Mesothelial cell of epicardium (in vitro differentiated cells): ENCODE measurements at regions not wholly inside any gene's neighbourhood (a gene's known extent, or its start where the extent isn't known, plus 50 kb on each side); places are given as distances from the start of the nearest gene placed in this dataset.

Experiments used
- DNase-seq, 2 experiments: peaks; one replicate each; pipeline ENCODE4 v3.0.0; 2021; ENCODE audit warnings: low spot score in 2 of 2; ENCODE audit not compliant: unreplicated experiment in 2 of 2
- H3K27ac Mint-ChIP-seq: 2 replicates; pipeline ENCODE4 v1.8.0; 2021; ENCODE audit warnings: mixed read lengths
- H3K27me3 Mint-ChIP-seq: 2 replicates; pipeline ENCODE4 v1.8.0; 2021; ENCODE audit warnings: low read depth, mixed read lengths
- H3K36me3 Mint-ChIP-seq: 2 replicates; pipeline ENCODE4 v1.8.0; 2021; ENCODE audit warnings: mixed read lengths
- H3K4me1 Mint-ChIP-seq: 2 replicates; pipeline ENCODE4 v1.8.0; 2021; ENCODE audit warnings: mixed read lengths
- H3K4me3 Mint-ChIP-seq: 2 replicates; pipeline ENCODE4 v1.8.0; 2021; ENCODE audit warnings: mild to moderate bottlenecking, moderate library complexity, mixed read lengths
- H3K9me3 Mint-ChIP-seq: 2 replicates; pipeline ENCODE4 v1.8.0; 2021; ENCODE audit warnings: mixed read lengths
- TF ChIP-seq, protein P1 (sequence below): fragments of 200-600 bp; sonication (generic); IDR thresholded peaks from one replicate; pipeline ENCODE4 v1.5.0; 2021; ENCODE audit warnings: antibody characterized with exemption; ENCODE audit not compliant: unreplicated experiment

DNA sequence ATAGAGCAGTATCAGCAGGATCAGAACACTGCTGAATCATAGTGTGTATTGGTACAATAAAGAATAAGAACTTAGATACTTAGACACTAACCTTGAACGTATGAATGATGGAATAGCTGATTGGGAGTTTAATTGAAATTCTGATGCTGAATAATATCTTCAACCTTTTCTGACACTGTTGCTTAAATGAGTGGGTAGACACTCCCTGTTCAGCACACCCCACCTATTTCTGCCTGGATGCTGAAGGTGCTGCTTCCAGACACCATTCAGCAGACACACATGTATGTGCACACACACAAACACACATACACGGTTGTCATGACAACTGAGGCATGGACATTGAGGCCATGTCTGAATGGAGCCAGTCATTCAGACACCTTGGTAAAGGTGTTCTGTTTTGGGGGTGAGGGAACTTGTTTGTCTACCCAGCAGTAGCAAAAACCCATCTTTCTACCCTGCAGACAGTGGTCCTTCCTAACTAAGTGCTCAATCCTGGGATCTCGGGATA, 54.3 kb downstream of the TMEM215 start:
- H3K9me3 Mint-ChIP-seq = no peaks in the 10 kb centered on the region
- H3K36me3 Mint-ChIP-seq = no peaks in the 10 kb centered on the region
- no peak for DNase-seq
- no peak overlapping the region for H3K27ac Mint-ChIP-seq
- H3K27me3 Mint-ChIP-seq = peaks cover 41% of the 10 kb centered on the region
- H3K4me3 Mint-ChIP-seq = no peak overlapping the region
- TF ChIP-seq, protein P1, sequence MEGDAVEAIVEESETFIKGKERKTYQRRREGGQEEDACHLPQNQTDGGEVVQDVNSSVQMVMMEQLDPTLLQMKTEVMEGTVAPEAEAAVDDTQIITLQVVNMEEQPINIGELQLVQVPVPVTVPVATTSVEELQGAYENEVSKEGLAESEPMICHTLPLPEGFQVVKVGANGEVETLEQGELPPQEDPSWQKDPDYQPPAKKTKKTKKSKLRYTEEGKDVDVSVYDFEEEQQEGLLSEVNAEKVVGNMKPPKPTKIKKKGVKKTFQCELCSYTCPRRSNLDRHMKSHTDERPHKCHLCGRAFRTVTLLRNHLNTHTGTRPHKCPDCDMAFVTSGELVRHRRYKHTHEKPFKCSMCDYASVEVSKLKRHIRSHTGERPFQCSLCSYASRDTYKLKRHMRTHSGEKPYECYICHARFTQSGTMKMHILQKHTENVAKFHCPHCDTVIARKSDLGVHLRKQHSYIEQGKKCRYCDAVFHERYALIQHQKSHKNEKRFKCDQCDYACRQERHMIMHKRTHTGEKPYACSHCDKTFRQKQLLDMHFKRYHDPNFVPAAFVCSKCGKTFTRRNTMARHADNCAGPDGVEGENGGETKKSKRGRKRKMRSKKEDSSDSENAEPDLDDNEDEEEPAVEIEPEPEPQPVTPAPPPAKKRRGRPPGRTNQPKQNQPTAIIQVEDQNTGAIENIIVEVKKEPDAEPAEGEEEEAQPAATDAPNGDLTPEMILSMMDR = no peak
- H3K4me1 Mint-ChIP-seq = no peaks in the 10 kb centered on the region

DNA sequence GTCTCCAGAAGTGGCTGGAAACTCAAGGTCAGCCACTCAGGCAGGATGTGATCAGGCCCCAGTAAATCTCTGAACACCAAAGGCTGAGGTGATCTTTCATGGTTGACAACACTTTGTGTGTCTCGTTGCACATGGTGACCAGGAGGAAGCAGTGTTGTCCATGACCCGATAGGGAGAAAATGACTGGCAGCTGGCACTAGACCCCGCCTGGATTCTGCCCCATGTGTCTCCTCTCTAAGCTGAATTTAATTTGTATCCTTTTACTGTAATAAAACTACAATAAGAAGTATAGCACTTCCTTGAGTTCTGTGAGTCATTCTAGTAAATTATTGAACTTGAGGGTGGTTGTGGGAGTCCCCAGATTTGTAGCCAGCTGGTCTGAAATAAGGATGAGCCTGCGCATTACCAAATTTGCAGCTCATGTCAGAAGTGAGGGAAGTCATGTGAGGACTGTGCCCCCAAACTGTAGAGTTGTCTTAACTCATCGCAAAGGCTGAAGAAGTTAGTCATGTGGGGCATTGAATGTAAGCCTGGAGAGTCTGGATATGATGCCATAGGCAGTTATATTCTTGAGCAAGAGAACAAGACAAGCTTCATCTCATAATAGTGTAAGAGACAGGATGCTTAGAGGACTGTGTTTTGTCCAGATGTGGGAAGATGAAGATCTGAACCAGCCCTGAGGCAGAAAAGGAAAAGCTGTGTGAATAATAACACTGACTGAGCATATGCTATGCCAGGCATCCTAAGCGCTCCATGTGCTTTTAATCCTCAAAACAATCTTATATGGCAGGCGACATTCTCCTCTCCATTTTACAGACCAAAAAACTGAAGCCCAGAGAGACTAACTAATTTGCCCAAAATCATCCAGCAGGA, 55.9 kb downstream of the TMEM215 start:
- Mint-ChIP-seq H3K9me3 (no peaks in the 10 kb centered on the region), H3K36me3 (no peaks in the 10 kb centered on the region), H3K4me3 (no peak overlapping the region), H3K4me1 (no peaks in the 10 kb centered on the region), H3K27me3 (peaks cover 40% of the 10 kb centered on the region), H3K27ac (no peak overlapping the region)
- DNase-seq = no peak
- TF ChIP-seq, protein P1 = no peak

DNA sequence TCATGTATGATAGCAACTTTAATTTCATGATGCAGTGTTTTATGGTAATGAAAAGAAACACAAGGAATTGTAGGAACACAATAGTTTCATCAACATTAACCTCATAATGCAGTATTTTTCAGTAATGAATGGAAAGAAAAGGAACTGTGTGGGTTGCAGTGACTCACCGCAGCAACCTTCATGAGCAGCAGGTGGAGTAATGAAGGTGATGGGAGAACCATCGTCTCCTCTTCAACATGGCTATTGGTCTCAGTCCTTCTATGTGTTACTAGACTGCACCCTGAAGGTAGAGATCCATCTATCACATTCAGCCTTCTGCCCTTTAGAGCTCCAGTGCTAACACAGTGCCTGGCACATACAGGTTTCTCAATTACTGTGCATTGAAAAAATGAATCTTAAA, 58.0 kb downstream of the TMEM215 start:
- H3K4me3 Mint-ChIP-seq = no peak overlapping the region

DNA sequence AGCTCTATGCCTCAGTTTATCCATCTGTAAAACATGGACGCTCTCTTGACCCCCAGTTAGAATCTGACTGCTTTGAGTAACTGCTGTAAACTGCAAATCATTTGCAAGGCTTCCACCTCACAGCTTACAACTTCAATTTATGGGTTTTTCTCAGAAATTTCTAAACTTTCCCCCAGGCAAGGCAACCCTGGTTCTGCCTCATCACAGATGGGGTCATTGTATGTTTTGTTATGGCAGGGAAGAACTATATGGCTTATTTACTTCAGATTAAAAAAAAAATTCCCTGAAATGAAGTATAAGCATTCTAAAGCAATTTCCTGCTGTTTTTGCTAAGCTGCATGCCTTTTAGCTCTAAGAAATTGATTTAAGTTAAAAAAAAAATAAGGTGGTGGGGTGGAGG, 60.0 kb downstream of the TMEM215 start:
- Mint-ChIP-seq H3K27ac (no peak overlapping the region), H3K9me3 (peaks cover 6% of the 10 kb centered on the region), H3K4me1 (no peaks in the 10 kb centered on the region), H3K4me3 (no peak overlapping the region), H3K27me3 (peaks cover 34% of the 10 kb centered on the region), H3K36me3 (no peaks in the 10 kb centered on the region)
- no peak for DNase-seq
- TF ChIP-seq, protein P1 = no peak

More for the DNA sequence above, 58.0 kb downstream of the TMEM215 start:
- Mint-ChIP-seq H3K9me3 (peaks cover 2% of the 10 kb centered on the region), H3K27me3 (peaks cover 41% of the 10 kb centered on the region), H3K36me3 (no peaks in the 10 kb centered on the region), H3K4me1 (no peaks in the 10 kb centered on the region), H3K27ac (no peak overlapping the region)
- no peak for DNase-seq
- TF ChIP-seq, protein P1 = no peak

DNA sequence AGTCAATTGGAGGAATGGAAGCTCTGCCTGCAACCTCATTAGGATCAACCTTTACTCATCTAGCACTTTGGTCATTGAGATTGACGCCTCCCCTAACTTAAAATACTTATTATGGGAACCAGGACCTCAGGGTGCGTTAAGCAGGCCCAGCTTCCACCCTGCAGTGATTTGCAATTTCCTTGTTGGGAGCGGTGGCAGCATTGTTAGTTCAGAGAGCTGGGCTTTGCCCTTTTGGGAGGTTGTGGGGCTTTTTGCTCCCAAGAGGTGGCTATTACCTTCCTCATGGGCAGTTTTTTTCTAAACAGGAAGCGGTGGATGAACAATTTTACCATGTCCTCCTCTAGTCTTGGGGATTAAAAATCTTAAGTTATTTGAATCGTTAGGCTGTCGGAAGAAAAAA, 60.9 kb downstream of the TMEM215 start:
- TF ChIP-seq, protein P1 = no peak

More for the DNA sequence above, 60.9 kb downstream of the TMEM215 start:
- Mint-ChIP-seq H3K36me3 (no peaks in the 10 kb centered on the region), H3K4me1 (no peaks in the 10 kb centered on the region), H3K27me3 (peaks cover 42% of the 10 kb centered on the region), H3K4me3 (no peak overlapping the region), H3K9me3 (peaks cover 6% of the 10 kb centered on the region), H3K27ac (no peak overlapping the region)
- DNase-seq = no peak
